Heart right ventricle (tissue), 16 donors: ENCODE measurements at regions not wholly inside any gene's neighbourhood (a gene's known extent, or its start where the extent isn't known, plus 50 kb on each side); places are given as distances from the start of the nearest gene placed in this dataset.

ENCODE experiments used
- ATAC-seq, 8 donors: fragments of 200-7000 bp; cut with Tn5 transposase; one replicate each; pipeline ENCODE4 v1.9.1; 2020; ENCODE audit warnings: mild to moderate bottlenecking in 8 of 8, moderate library complexity in 8 of 8, moderate number of reproducible peaks in 1 of 8
- DNase-seq, 2 donors: peaks; one replicate each; pipeline ENCODE4 v3.0.0-alpha.2; 2020
- H3K27ac ChIP-seq, 10 donors: fragments of 200-600 bp; sonication (generic) in 2 of 10; one replicate each; pipeline versions ENCODE4 v1.5.0 to v1.8.0; 2020 to 2022; ENCODE audit warnings: mild to moderate bottlenecking in 3 of 10
- H3K27me3 ChIP-seq, 7 donors: fragments of 200-600 bp; one replicate each; pipeline ENCODE4 v1.8.0; 2021 to 2022; ENCODE audit warnings: mild to moderate bottlenecking in 2 of 7
- H3K36me3 ChIP-seq, 9 donors: fragments of 200-600 bp; sonication (generic) in 1 of 9; one replicate each; pipeline versions ENCODE4 v1.5.0 to v1.8.0; 2020 to 2022; ENCODE audit warnings: mild to moderate bottlenecking in 2 of 9
- H3K4me1 ChIP-seq, 9 donors: fragments of 200-600 bp; sonication (generic) in 1 of 9; one replicate each; pipeline versions ENCODE4 v1.5.0 to v1.8.0; 2020 to 2022; ENCODE audit warnings: mild to moderate bottlenecking in 4 of 9
- H3K4me3 ChIP-seq, 10 donors: fragments of 200-600 bp; sonication (generic) in 2 of 10; one replicate each; pipeline versions ENCODE4 v1.5.0 to v1.8.0; 2020 to 2022; ENCODE audit warnings: mild to moderate bottlenecking in 7 of 10, moderate library complexity in 2 of 10
- H3K9me3 ChIP-seq, 11 donors: fragments of 200-600 bp in 10 of 11; sonication (generic) in 2 of 11; one replicate each; pipeline versions ENCODE4 v1.5.0 to v1.8.0; 2013 to 2022; ENCODE audit warnings: mild to moderate bottlenecking in 2 of 11, control low read depth in 1 of 11, moderate library complexity in 1 of 11
- WGBS, 2 donors: extraction: QIAGEN DNeasy Blood & Tissue Kit; methylation state at CpG; one replicate each; pipeline ENCODE4 v1.1.7; 2013; ENCODE audit warnings: inconsistent platforms in 1 of 2; 5-methylcytosine and 5-hydroxymethylcytosine counted together
- intact Hi-C, 10 donors: fragments of 100-400 bp; cut with DNase I; formaldehyde crosslinking; loops; one replicate each; pipeline versions ENCODE4 v1.11.1 to v1.14.2; 2022
- TF ChIP-seq, protein P1 (sequence below), 9 donors: fragments of 200-600 bp; sonication (generic) in 2 of 9; IDR thresholded peaks; one replicate each; pipeline versions ENCODE4 v1.5.0 to v1.8.0; 2021 to 2022; ENCODE audit warnings: antibody characterized with exemption in 9 of 9, mild to moderate bottlenecking in 5 of 9, moderate library complexity in 1 of 9
- donor health status: Arrhythmogenic right ventricular cardiomyopathy.
- donor health status: ischemic (EF 13 %, LVEDD 7.1; RV severe dilation, severe dysfunction).
- donor health status: healthy with polysubstance abuse.
- donor health status: DM: no; HTN: yes; CAD: no.
- donor health status: DM: no; HTN: no; CAD: no.
- donor health status: ischemic (EF 25% LVEDD 6.9; RV normal size, moderate dysfunction).
- donor health status: ischemic (EF 25% LVEDD 5.7; RV mildly dilated, moderate dysfunction).
- donor health status: healthy.
- donor health status: DM: yes; HTN: yes; CAD: no.
- donor health status: Ischemic cardiomyopathy.
- donor health status: ischemic (EF 35%, LVEDD 5.7; RV mildly dilated, moderate dysfunction).
- donor health status: nonischemic (EF 11% LVEDD 7.7; RV severe dilation, severe dysfunction).
- donor health status: DM: yes; HTN: yes; CAD: no.
- donor health status: PGD.
- donor health status: ischemic (EF 29% LVEDD 5.4; RV normal size, mild dysfunction).
- donor health status: nonischemic (EF 23%, LVEDD 6.1; RV moderate dilation, normal function).

DNA sequence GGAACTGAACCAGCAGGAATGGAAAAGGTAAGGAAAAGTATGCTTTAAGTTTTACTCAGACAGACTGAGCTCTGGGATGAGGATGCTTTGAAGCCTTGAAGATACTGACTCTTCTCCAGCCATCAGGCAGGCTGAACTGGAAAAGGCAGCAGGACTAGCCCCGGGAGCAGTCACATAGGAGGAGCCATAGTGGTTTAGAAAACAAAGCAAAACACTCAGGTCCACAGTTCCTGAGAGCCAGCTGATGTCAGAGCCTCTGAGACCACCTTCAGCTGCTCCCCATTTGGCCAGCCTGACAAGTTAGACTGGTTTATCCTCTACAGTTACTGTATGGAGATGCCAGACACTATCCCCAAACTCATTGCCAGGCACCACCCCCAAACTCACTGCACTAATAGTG is 167.9 kb upstream of the CPEB2 start:
- 61 to 63% methylated on average over 1 of the region's 1 CpG for WGBS, 2 donors

DNA sequence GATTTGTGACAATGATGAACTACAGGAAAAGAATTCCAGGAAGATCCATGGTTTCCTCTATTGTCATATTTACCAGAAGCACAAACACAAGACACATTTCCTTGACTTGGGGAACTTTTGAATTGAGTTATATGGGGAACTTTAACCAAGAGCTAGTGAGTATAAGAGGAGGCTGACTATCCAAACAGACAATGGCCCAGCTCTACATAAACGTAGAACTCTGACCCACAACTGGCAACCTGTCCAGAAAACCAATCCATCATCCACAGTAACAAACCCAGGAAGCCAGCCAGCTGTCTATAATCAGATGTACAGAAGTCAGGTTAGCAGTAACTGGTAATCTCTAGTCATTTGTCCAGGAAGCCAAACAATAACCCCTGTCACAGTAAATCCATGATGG is 167.0 kb upstream of the CPEB2 start:
- H3K27ac ChIP-seq, result peak overlapping the region in 2 of 10 donors; percentile 22 to 34
- TF ChIP-seq, protein P1, sequence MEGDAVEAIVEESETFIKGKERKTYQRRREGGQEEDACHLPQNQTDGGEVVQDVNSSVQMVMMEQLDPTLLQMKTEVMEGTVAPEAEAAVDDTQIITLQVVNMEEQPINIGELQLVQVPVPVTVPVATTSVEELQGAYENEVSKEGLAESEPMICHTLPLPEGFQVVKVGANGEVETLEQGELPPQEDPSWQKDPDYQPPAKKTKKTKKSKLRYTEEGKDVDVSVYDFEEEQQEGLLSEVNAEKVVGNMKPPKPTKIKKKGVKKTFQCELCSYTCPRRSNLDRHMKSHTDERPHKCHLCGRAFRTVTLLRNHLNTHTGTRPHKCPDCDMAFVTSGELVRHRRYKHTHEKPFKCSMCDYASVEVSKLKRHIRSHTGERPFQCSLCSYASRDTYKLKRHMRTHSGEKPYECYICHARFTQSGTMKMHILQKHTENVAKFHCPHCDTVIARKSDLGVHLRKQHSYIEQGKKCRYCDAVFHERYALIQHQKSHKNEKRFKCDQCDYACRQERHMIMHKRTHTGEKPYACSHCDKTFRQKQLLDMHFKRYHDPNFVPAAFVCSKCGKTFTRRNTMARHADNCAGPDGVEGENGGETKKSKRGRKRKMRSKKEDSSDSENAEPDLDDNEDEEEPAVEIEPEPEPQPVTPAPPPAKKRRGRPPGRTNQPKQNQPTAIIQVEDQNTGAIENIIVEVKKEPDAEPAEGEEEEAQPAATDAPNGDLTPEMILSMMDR (IDR thresholded peaks at IDR 0.05), result no peak
- ATAC-seq (no peak), DNase-seq (no peak)
- H3K36me3 ChIP-seq, result no peaks in the 10 kb centered on the region
- H3K9me3 ChIP-seq, result peaks cover 0 to 19% (median 0%) of the 10 kb centered on the region in 11 donors
- whole genome bisulfite sequencing, 2 donors, result 43 to 71% methylated on average over 1 of the region's 1 CpG
- intact Hi-C loops, result loop anchor here in 2 of 10 donors (5.0 to 10.0 kb wide), 3 partner anchors 80 to 170 kb away; partner anchors contain the start of gene CPEB2 (in 1 of the 2)
- peaks cover 0 to 6% (median 0%) of the 10 kb centered on the region in 9 donors for H3K4me1 ChIP-seq
- no peaks in the 10 kb centered on the region for H3K27me3 ChIP-seq
- no peak overlapping the region for H3K4me3 ChIP-seq

More for the DNA sequence above, 167.9 kb upstream of the CPEB2 start:
- Histone ChIP-seq H3K9me3 (peaks cover 0 to 16% (median 0%) of the 10 kb centered on the region in 11 donors), H3K4me3 (no peak overlapping the region), H3K36me3 (no peaks in the 10 kb centered on the region), H3K27me3 (no peaks in the 10 kb centered on the region), H3K4me1 (peaks cover 0 to 6% (median 0%) of the 10 kb centered on the region in 9 donors), H3K27ac (no peak overlapping the region)
- intact Hi-C loops, result loop anchor here in 2 of 10 donors (10.0 kb wide), 2 partner anchors 80 to 170 kb away; partner anchors contain the start of gene CPEB2 (in 1 of the 2)
- ATAC-seq, result no peak
- TF ChIP-seq, protein P1 (IDR thresholded peaks at IDR 0.05), result no peak
- DNase-seq, result no peak

DNA sequence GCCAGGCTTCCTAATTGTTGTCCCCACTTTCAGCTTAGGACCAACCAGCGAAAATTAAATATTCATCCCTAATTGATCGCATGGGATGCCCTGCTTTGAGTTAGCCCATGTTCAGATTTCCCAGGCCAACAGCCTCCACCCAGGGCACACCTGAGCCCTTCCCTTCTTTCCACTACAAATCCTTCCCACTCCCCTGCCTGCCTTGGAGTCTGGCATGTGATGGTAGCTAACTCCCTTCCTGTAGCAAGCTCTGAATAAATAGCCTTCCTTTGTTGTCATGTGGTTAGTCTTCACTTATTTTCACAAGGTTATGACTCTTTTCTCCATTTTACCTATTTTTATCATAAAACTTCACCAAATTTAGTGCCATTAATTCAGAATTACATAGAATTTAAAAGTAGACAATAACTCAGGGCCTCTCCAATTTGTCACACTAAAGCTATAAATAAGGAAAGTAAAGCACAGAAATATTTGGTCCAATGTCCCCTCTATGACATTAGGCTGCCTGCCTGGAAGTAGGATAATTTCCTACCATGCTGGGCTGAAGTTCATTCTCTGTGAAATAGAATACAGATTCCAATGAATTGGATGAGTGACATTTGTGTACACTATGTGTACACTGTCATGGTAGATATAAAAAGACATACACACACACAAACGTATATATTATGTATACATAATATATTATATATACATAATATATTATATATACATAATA is 166.4 kb upstream of the CPEB2 start:
- H3K36me3 ChIP-seq, result no peaks in the 10 kb centered on the region
- peak in 4 of 8 donors; percentile 26 to 47 (median 44) for ATAC-seq
- H3K9me3 ChIP-seq, result peaks cover 0 to 19% (median 0%) of the 10 kb centered on the region in 11 donors
- H3K4me1 ChIP-seq, result peaks cover 0 to 6% (median 0%) of the 10 kb centered on the region in 9 donors
- no peak for DNase-seq
- H3K27ac ChIP-seq, result peak overlapping the region in 2 of 10 donors; percentile 22 to 34
- TF ChIP-seq, protein P1 (IDR thresholded peaks at IDR 0.05), result no peak
- WGBS, 2 donors, result 85 to 91% methylated on average over 3 of the region's 3 CpGs
- no peak overlapping the region for H3K4me3 ChIP-seq
- intact Hi-C loops, result loop anchor here in 3 of 10 donors (2.0 to 10.0 kb wide), 4 partner anchors 79 to 169 kb away; partner anchors contain the start of gene CPEB2 (in 1 of the 3)
- no peaks in the 10 kb centered on the region for H3K27me3 ChIP-seq

DNA sequence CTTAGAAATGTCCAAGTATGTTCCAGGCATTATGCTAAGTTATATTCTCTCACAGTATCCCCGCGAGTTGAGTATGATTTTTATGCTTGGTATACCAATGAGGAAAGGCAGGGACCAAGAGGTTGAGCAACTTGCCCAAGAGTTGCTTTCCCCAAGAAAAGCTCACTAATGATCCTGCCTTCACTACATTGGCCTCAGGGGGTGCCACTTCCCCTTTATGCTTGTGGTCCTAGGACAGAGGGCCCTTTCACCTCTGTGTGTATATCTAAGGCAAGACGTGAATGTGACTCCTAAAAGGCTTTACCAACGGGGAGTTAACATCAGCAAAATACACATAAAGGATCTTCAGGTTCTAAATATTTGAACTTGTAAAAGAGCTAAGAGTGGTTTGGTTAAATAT is 164.4 kb upstream of the CPEB2 start:
- H3K36me3 ChIP-seq, result no peaks in the 10 kb centered on the region
- ATAC-seq (no peak), DNase-seq (no peak)
- intact Hi-C loops, result loop anchor here in 3 of 10 donors (2.0 to 10.0 kb wide), 4 partner anchors 77 to 167 kb away; partner anchors contain the start of gene CPEB2 (in 1 of the 3)
- no peaks in the 10 kb centered on the region for H3K27me3 ChIP-seq
- H3K4me3 ChIP-seq, result no peak overlapping the region
- H3K27ac ChIP-seq, result peak overlapping the region in 2 of 10 donors; percentile 6 to 14
- H3K4me1 ChIP-seq, result peaks cover 0 to 21% (median 16%) of the 10 kb centered on the region in 9 donors
- TF ChIP-seq, protein P1 (IDR thresholded peaks at IDR 0.05), result no peak
- H3K9me3 ChIP-seq, result peaks cover 0 to 19% (median 0%) of the 10 kb centered on the region in 11 donors
- WGBS, 2 donors, result 71 to 76% methylated on average over 4 of the region's 4 CpGs
